ENCODE measurements at regions not wholly inside any gene's neighbourhood (a gene's known extent, or its start where the extent isn't known, plus 50 kb on each side); places are given as distances from the start of the nearest gene placed in this dataset.

GRCh38 chr14:76647697-76648298 is 113.5 kb upstream of the VASH1 start:
- TF ChIP-seq EZH2 (IDR thresholded peaks at IDR 0.05; ENCODE audit: low read length, missing control alignments) (no peak), CTCF (conservative IDR thresholded peaks at IDR 0.05 in 1 of 2, IDR thresholded peaks at IDR 0.05 in 1 of 2; ENCODE audit: low read depth in 1 of 2, low read length in 2 of 2) (peak; percentile 94 to 95)
- DNase-seq (ENCODE audit: low read depth in 2 of 2), result peak; percentile 40 to 64

DNA sequence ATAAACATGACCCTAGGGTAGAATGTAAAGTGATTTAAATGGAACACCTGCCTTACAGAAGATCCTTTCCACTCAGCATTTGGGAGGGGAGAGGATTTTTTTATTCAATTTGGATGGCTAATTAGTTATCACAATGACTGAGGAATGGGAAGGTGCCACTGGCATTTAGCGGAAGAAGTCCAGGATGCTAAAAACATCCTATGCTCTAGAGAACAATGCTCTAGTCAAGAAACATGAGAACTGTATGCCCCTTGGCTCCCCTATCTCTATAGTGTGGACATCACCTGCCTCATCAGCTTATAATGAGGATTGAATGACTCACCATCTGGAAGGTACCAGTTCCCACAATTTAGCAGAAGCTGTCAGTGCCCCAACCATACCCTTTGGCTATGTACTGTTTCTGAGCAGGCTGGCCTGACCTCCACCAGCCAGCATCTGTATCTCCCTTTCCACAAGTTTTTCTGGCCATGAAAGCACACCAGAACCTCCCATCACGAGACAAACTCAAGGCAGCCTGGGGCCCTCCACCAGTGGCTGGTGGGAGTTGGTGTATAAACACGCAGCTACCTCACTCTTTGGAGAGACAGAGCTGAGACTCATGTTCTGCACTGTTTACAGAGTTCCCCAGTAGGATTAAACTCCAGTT is 109.7 kb upstream of the VASH1 start:
- no peak overlapping the region for H3K27ac ChIP-seq (ENCODE audit: insufficient read depth, low read length)
- no peaks in the 10 kb centered on the region for H3K79me2 ChIP-seq (ENCODE audit: control insufficient read depth, insufficient read depth, low read length)
- no peaks in the 10 kb centered on the region for H3K36me3 ChIP-seq (ENCODE audit: control insufficient read depth, insufficient read depth, low read length)
- no peaks in the 10 kb centered on the region for H4K20me1 ChIP-seq (ENCODE audit: control insufficient read depth, extremely low read depth, insufficient read depth, low read length)
- no peaks in the 10 kb centered on the region for H3K9me3 ChIP-seq (ENCODE audit: control insufficient read depth, insufficient read depth, low read depth, low read length)
- H3K4me2 ChIP-seq (ENCODE audit: extremely low read depth, insufficient read depth, low read length), result no peak overlapping the region
- H2AFZ ChIP-seq (ENCODE audit: low read length), result no peak overlapping the region
- DNase-seq (ENCODE audit: low read depth in 2 of 2), result no peak
- no peak overlapping the region for H3K9ac ChIP-seq (ENCODE audit: insufficient read depth, low read length)
- no peaks in the 10 kb centered on the region for H3K4me1 ChIP-seq (ENCODE audit: control insufficient read depth, extremely low read depth, insufficient read depth, low read length)
- TF ChIP-seq CTCF (conservative IDR thresholded peaks at IDR 0.05 in 1 of 2, IDR thresholded peaks at IDR 0.05 in 1 of 2; ENCODE audit: low read depth in 1 of 2, low read length in 2 of 2) (no peak), EZH2 (IDR thresholded peaks at IDR 0.05; ENCODE audit: low read length, missing control alignments) (no peak)
- no peaks in the 10 kb centered on the region for H3K27me3 ChIP-seq (ENCODE audit: control insufficient read depth, insufficient read depth, low read length)
- H3K4me3 ChIP-seq (replicated peaks in 1 of 4; ENCODE audit: control extremely low read depth in 1 of 4, insufficient read depth in 1 of 4, low read depth in 3 of 4, low read length in 4 of 4), result no peak overlapping the region

More at GRCh38 chr14:76647697-76648298, 113.5 kb upstream of the VASH1 start:
- no peaks in the 10 kb centered on the region for H3K27me3 ChIP-seq (ENCODE audit: control insufficient read depth, insufficient read depth, low read length)
- H3K4me1 ChIP-seq (ENCODE audit: control insufficient read depth, extremely low read depth, insufficient read depth, low read length), result no peaks in the 10 kb centered on the region
- H3K4me3 ChIP-seq (replicated peaks in 1 of 4; ENCODE audit: control extremely low read depth in 1 of 4, insufficient read depth in 1 of 4, low read depth in 3 of 4, low read length in 4 of 4), result no peak overlapping the region
- no peaks in the 10 kb centered on the region for H3K36me3 ChIP-seq (ENCODE audit: control insufficient read depth, insufficient read depth, low read length)
- H3K4me2 ChIP-seq (ENCODE audit: extremely low read depth, insufficient read depth, low read length), result no peak overlapping the region
- no peaks in the 10 kb centered on the region for H4K20me1 ChIP-seq (ENCODE audit: control insufficient read depth, extremely low read depth, insufficient read depth, low read length)
- no peaks in the 10 kb centered on the region for H3K9me3 ChIP-seq (ENCODE audit: control insufficient read depth, insufficient read depth, low read depth, low read length)
- no peaks in the 10 kb centered on the region for H3K79me2 ChIP-seq (ENCODE audit: control insufficient read depth, insufficient read depth, low read length)
- no peak overlapping the region for H3K27ac ChIP-seq (ENCODE audit: insufficient read depth, low read length)
- no peak overlapping the region for H3K9ac ChIP-seq (ENCODE audit: insufficient read depth, low read length)
- no peak overlapping the region for H2AFZ ChIP-seq (ENCODE audit: low read length)

DNA sequence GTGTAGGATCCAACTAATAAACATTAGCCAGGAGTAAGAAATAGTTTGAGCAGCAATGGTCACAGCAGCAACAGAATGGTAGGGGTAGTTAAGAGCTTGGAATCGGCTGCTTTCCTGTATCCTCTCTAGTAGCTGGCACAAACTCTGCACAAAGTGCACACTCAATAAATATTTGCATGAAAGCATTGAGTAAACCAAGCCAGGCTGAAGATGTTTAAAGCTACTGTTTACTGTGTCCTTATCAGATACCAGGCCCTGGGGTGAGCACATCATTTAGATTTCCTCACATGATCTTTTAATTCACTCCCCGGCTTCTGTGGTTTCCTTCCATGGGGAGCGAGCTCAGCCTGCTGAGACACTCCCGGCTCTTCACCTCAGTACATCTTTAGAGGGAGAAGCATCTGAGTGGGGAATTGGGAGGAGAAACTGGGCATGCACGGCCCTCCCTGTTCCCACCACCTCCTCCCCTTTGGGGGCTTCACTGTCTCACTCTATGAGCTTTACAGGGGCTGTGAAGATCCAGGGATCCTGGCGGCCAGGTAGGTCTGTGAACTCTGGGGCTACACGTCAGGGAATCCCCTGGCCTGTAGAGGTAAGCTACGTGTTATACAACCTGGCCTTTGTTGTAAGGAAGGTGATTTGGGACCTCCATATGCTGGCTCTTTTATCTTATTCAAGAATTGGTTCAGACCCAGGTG is 107.2 kb upstream of the VASH1 start:
- no peak overlapping the region for H3K9ac ChIP-seq (ENCODE audit: insufficient read depth, low read length)
- no peak overlapping the region for H2AFZ ChIP-seq (ENCODE audit: low read length)
- DNase-seq (ENCODE audit: low read depth in 2 of 2), result no peak
- no peak overlapping the region for H3K27ac ChIP-seq (ENCODE audit: insufficient read depth, low read length)
- no peak for TF ChIP-seq CTCF (conservative IDR thresholded peaks at IDR 0.05 in 1 of 2, IDR thresholded peaks at IDR 0.05 in 1 of 2; ENCODE audit: low read depth in 1 of 2, low read length in 2 of 2)
- no peak for TF ChIP-seq EZH2 (IDR thresholded peaks at IDR 0.05; ENCODE audit: low read length, missing control alignments)
- no peaks in the 10 kb centered on the region for H3K27me3 ChIP-seq (ENCODE audit: control insufficient read depth, insufficient read depth, low read length)
- no peaks in the 10 kb centered on the region for H3K4me1 ChIP-seq (ENCODE audit: control insufficient read depth, extremely low read depth, insufficient read depth, low read length)
- no peaks in the 10 kb centered on the region for H3K36me3 ChIP-seq (ENCODE audit: control insufficient read depth, insufficient read depth, low read length)
- H3K9me3 ChIP-seq (ENCODE audit: control insufficient read depth, insufficient read depth, low read depth, low read length), result no peaks in the 10 kb centered on the region
- no peaks in the 10 kb centered on the region for H3K79me2 ChIP-seq (ENCODE audit: control insufficient read depth, insufficient read depth, low read length)
- no peaks in the 10 kb centered on the region for H4K20me1 ChIP-seq (ENCODE audit: control insufficient read depth, extremely low read depth, insufficient read depth, low read length)
- no peak overlapping the region for H3K4me3 ChIP-seq (replicated peaks in 1 of 4; ENCODE audit: control extremely low read depth in 1 of 4, insufficient read depth in 1 of 4, low read depth in 3 of 4, low read length in 4 of 4)
- H3K4me2 ChIP-seq (ENCODE audit: extremely low read depth, insufficient read depth, low read length), result no peak overlapping the region

All from fibroblast of lung (primary cell).